GM12872 (cell line): ENCODE measurements at regions not wholly inside any gene's neighbourhood (a gene's known extent, or its start where the extent isn't known, plus 50 kb on each side); places are given as distances from the start of the nearest gene placed in this dataset.

ENCODE experiments used
- CTCF ChIP-seq: IDR thresholded peaks from 3 replicates; pipeline ENCODE4 v1.5.1; 2011; ENCODE audit warnings: low read depth, mild to moderate bottlenecking, low read length, moderate library complexity; ENCODE audit not compliant: insufficient read depth

GRCh38 chr6:14406614-14407331 lies 289.2 kb downstream of the CD83 start:
- no peak for TF ChIP-seq CTCF

GRCh38 chr6:14408446-14408845 lies 290.9 kb downstream of the CD83 start:
- TF ChIP-seq CTCF, result no peak

- no peak for TF ChIP-seq CTCF
These were observed 294.5 kb downstream of the CD83 start for GRCh38 chr6:14412026-14412425.

- TF ChIP-seq CTCF, result no peak
These were observed 297.9 kb downstream of the CD83 start for GRCh38 chr6:14415452-14415851.

- TF ChIP-seq CTCF, result no peak
These were observed 299.8 kb downstream of the CD83 start for GRCh38 chr6:14417377-14417776.

- no peak for TF ChIP-seq CTCF
These were observed 304.5 kb downstream of the CD83 start for GRCh38 chr6:14422061-14422460.

GRCh38 chr6:14422917-14423316 lies 305.3 kb downstream of the CD83 start:
- TF ChIP-seq CTCF, result no peak
